IMR-90 (cell line): ENCODE measurements at regions not wholly inside any gene's neighbourhood (a gene's known extent, or its start where the extent isn't known, plus 50 kb on each side); places are given as distances from the start of the nearest gene placed in this dataset.
"Not testable (repeated sequence)": the region's sequence is repeated elsewhere in the genome, so short reads cannot be mapped to it uniquely, and the experiment has no call there.

Experiments
- ATAC-seq: fragments of 200-7000 bp; cut with Tn5 transposase; 2 replicates; pipeline ENCODE4 v1.9.1; 2020; ENCODE audit warnings: low read depth, mild to moderate bottlenecking, moderate library complexity
- BruUV-seq: library from RNA; stranded (reverse); fragments of 400-500 nt; replicated peaks from 2 replicates; lab custom pipeline; 2021; lab: Mats Ljungman, UMichigan
- CTCF ChIA-PET: fragments of 300-600 bp; formaldehyde crosslinking; extraction: SDS; loops from one replicate; lab custom pipeline; 2021; ENCODE audit warnings: antibody characterized with exemption; lab: Yijun Ruan, JAX
- POLR2A ChIA-PET: fragments of 300-600 bp; sonication (Branson Sonifier 250); formaldehyde crosslinking; loops from one replicate; lab custom pipeline; 2022; ENCODE audit warnings: antibody characterized with exemption; ENCODE audit not compliant: unreplicated experiment; lab: Charles Lee
- DNase-seq: peaks from one replicate; pipeline ENCODE4 v3.0.0; 2013
- H2AFZ ChIP-seq: replicated peaks from 2 replicates; pipeline ENCODE3; 2013; ENCODE audit warnings: low read length, mild to moderate bottlenecking; ENCODE audit not compliant: poor library complexity
- H2AK5ac ChIP-seq: 2 replicates; pipeline ENCODE4 v1.6.1; 2013; ENCODE audit warnings: low read depth, low read length, inconsistent platforms
- H2AK9ac ChIP-seq: replicated peaks from 2 replicates; pipeline ENCODE3; 2013; ENCODE audit warnings: mild to moderate bottlenecking, low read depth, low read length, moderate library complexity; ENCODE audit not compliant: poor library complexity
- H2BK120ac ChIP-seq: 2 replicates; pipeline ENCODE4 v1.6.1; 2013; ENCODE audit warnings: low read depth, low read length, inconsistent platforms
- H2BK15ac ChIP-seq: 3 replicates; pipeline ENCODE4 v1.6.1; 2013; ENCODE audit warnings: low read depth, low read length, inconsistent platforms
- H2BK20ac ChIP-seq: 2 replicates; pipeline ENCODE4 v1.6.1; 2013; ENCODE audit warnings: low read depth, mild to moderate bottlenecking, inconsistent platforms, low read length, moderate library complexity
- H2BK5ac ChIP-seq: 2 replicates; pipeline ENCODE4 v1.6.1; 2013; ENCODE audit warnings: mild to moderate bottlenecking, low read depth, low read length, inconsistent platforms; ENCODE audit not compliant: poor library complexity, severe bottlenecking
- H3K14ac ChIP-seq: replicated peaks from 2 replicates; pipeline ENCODE4 v1.6.1; 2013; ENCODE audit warnings: low read depth, low read length, inconsistent platforms
- H3K18ac ChIP-seq: 2 replicates; pipeline ENCODE4 v1.6.1; 2013; ENCODE audit warnings: low read depth, low read length, control low read depth
- H3K23ac ChIP-seq: 2 replicates; pipeline ENCODE4 v1.6.1; 2013; ENCODE audit warnings: low read depth, low read length, inconsistent platforms
- H3K27ac ChIP-seq: 2 replicates; pipeline ENCODE4 v1.5.1; 2013; ENCODE audit warnings: mild to moderate bottlenecking, control low read depth, low read length; ENCODE audit not compliant: insufficient read depth
- H3K27me3 ChIP-seq: 2 replicates; pipeline ENCODE4 v1.6.1; 2013; ENCODE audit warnings: low read length; ENCODE audit not compliant: control insufficient read depth, insufficient read depth
- H3K36me3 ChIP-seq: 2 replicates; pipeline ENCODE4 v1.6.1; 2013; ENCODE audit warnings: low read length, mixed read lengths; ENCODE audit not compliant: control insufficient read depth, insufficient read depth
- H3K4ac ChIP-seq: 2 replicates; pipeline ENCODE4 v1.6.1; 2013; ENCODE audit warnings: low read depth, low read length, inconsistent platforms
- H3K4me1 ChIP-seq: 2 replicates; pipeline ENCODE4 v1.6.1; 2013; ENCODE audit warnings: low read length, mixed read lengths; ENCODE audit not compliant: control insufficient read depth, insufficient read depth
- H3K4me2 ChIP-seq: 2 replicates; pipeline ENCODE4 v1.6.1; 2013; ENCODE audit warnings: low read depth, mild to moderate bottlenecking, control low read depth, low read length, moderate library complexity
- H3K4me3 ChIP-seq: 2 replicates; pipeline ENCODE4 v1.5.1; 2013; ENCODE audit warnings: low read depth, mild to moderate bottlenecking, control low read depth, low read length, moderate library complexity; ENCODE audit not compliant: insufficient read depth
- H3K56ac ChIP-seq: 2 replicates; pipeline ENCODE4 v1.6.1; 2013; ENCODE audit warnings: low read length, inconsistent platforms; ENCODE audit not compliant: insufficient read depth; ENCODE audit errors: extremely low read depth
- H3K79me1 ChIP-seq, 2 experiments: 2 replicates each; pipeline ENCODE4 v1.6.1; 2013; ENCODE audit warnings: low read length in 2 of 2, inconsistent platforms in 1 of 2, low read depth in 1 of 2
- H3K9ac ChIP-seq: 2 replicates; pipeline ENCODE4 v1.6.1; 2013; ENCODE audit warnings: low read depth, low read length, control low read depth
- H3K9me1 ChIP-seq: 2 replicates; pipeline ENCODE4 v1.6.1; 2013; ENCODE audit warnings: low read length, inconsistent platforms; ENCODE audit not compliant: insufficient read depth
- H3K9me3 ChIP-seq: 2 replicates; pipeline ENCODE4 v1.6.1; 2013; ENCODE audit warnings: low read length; ENCODE audit not compliant: control insufficient read depth, insufficient read depth
- H4K20me1 ChIP-seq: 2 replicates; pipeline ENCODE4 v1.6.1; 2013; ENCODE audit warnings: low read length, inconsistent platforms; ENCODE audit not compliant: insufficient read depth
- H4K5ac ChIP-seq: 2 replicates; pipeline ENCODE4 v1.6.1; 2013; ENCODE audit warnings: mild to moderate bottlenecking, low read depth, low read length, control low read depth
- H4K8ac ChIP-seq, 2 experiments: 2 replicates each; pipeline ENCODE4 v1.6.1; 2013; ENCODE audit warnings: low read depth in 2 of 2, low read length in 2 of 2, control low read depth in 1 of 2, inconsistent platforms in 1 of 2
- H4K91ac ChIP-seq: 2 replicates; pipeline ENCODE4 v1.6.1; 2013; ENCODE audit warnings: low read depth, low read length, inconsistent platforms; ENCODE audit not compliant: insufficient read depth
- BHLHE40 ChIP-seq: fragments of 150-350 bp; IDR thresholded peaks from 2 replicates; pipeline ENCODE4 v1.6.1; 2016; ENCODE audit warnings: mild to moderate bottlenecking, low read depth, low read length
- SMC3 ChIP-seq: fragments of 150-350 bp; IDR thresholded peaks from 2 replicates; pipeline ENCODE4 v1.6.1; 2016; ENCODE audit warnings: low read depth, mild to moderate bottlenecking, antibody characterized with exemption, low read length, moderate library complexity
- WGBS, 2 experiments: methylation state at CpG; one replicate each; pipeline versions ENCODE4 v1.1.5 to v1.1.7; 2013; ENCODE audit warnings: missing lambda C conversion rate in 2 of 2; ENCODE audit not compliant: insufficient read length in 1 of 2; ENCODE audit errors: extremely low coverage in 2 of 2; 5-methylcytosine and 5-hydroxymethylcytosine counted together
- dilution Hi-C: fragments of 300-500 bp; cut with HindIII; formaldehyde crosslinking; loops from one replicate; pipeline ENCODE4 v1.14.3; 2018; ENCODE audit warnings: low sequenced_read_pairs; ENCODE audit not compliant: unreplicated experiment
- in situ Hi-C: fragments of 300-500 bp; cut with MboI; formaldehyde crosslinking; loops from 3 replicates; pipeline ENCODE4 v1.14.3; 2019; ENCODE audit warnings: low sequenced_read_pairs, inconsistent platforms, mixed read lengths
- intact Hi-C: fragments of 100-400 bp; cut with micrococcal nuclease; formaldehyde crosslinking; loops from 2 replicates; pipeline ENCODE4 v1.10.0; 2022

DNA sequence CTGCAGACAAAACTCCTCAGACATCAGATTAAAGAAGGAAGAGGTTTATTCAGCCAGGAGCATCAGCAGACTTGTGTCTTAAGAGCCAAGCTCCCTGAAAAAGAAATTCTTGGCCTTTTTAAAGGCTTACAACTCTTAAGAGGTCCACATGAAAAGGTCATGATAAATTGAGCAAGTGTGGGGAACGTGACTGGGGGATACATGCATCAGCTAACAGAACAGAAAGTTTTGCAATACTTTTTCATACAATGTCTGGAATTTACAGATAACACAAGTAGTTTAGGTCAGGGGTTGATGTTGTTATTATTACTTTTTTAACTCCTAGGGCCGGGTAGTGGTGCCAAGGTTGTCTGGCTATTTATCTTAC lies 55.6 kb upstream of the RBMX start:
- no peak overlapping the region for H3K9ac ChIP-seq
- no peak overlapping the region for H2BK20ac ChIP-seq
- no peak overlapping the region for H4K8ac ChIP-seq
- ATAC-seq (no peak), DNase-seq (peak; percentile 9)
- H3K27ac ChIP-seq = peak overlapping the region; percentile 62; the same call in 1 of the 2 replicates
- no peaks in the 10 kb centered on the region for H3K9me3 ChIP-seq
- H4K20me1 ChIP-seq = no peaks in the 10 kb centered on the region
- no peaks in the 10 kb centered on the region for H3K36me3 ChIP-seq
- no peak overlapping the region for H3K4me2 ChIP-seq
- no peak overlapping the region for H3K14ac ChIP-seq
- no peak overlapping the region for H2BK120ac ChIP-seq
- no peak overlapping the region for H3K18ac ChIP-seq
- H3K27me3 ChIP-seq = no peaks in the 10 kb centered on the region
- H2AFZ ChIP-seq = no peak overlapping the region
- H4K91ac ChIP-seq = no peak overlapping the region
- no peak overlapping the region for H3K4ac ChIP-seq
- dilution Hi-C loops = no loop called here
- H4K5ac ChIP-seq = no peak overlapping the region
- H2AK9ac ChIP-seq = no peak overlapping the region
- no peaks in the 10 kb centered on the region; the same call in 1 of the 2 replicates for H3K4me1 ChIP-seq
- H3K4me3 ChIP-seq = no peak overlapping the region
- no peaks in the 10 kb centered on the region for H3K79me1 ChIP-seq
- in situ Hi-C loops = no loop called here
- no peaks in the 10 kb centered on the region for H3K9me1 ChIP-seq
- intact Hi-C loops = loop anchor here (10.0 kb wide), 1 partner anchor 441 kb away; the partner anchor contains the start of gene HTATSF1
- no TSS peak for BruUV-seq
- no peak overlapping the region for H2AK5ac ChIP-seq
- no peak overlapping the region for H3K23ac ChIP-seq
- no peak overlapping the region for H3K56ac ChIP-seq
- no CpG with 5 or more reads among the region's 2 CpGs for WGBS, 2 experiments
- POLR2A ChIA-PET = no interaction called here
- no peak for TF ChIP-seq SMC3
- peak; percentile 51; the same call in 1 of the 2 replicates for TF ChIP-seq BHLHE40
- CTCF ChIA-PET = no interaction called here
- no peak overlapping the region for H2BK15ac ChIP-seq
- H2BK5ac ChIP-seq = no peak overlapping the region

DNA sequence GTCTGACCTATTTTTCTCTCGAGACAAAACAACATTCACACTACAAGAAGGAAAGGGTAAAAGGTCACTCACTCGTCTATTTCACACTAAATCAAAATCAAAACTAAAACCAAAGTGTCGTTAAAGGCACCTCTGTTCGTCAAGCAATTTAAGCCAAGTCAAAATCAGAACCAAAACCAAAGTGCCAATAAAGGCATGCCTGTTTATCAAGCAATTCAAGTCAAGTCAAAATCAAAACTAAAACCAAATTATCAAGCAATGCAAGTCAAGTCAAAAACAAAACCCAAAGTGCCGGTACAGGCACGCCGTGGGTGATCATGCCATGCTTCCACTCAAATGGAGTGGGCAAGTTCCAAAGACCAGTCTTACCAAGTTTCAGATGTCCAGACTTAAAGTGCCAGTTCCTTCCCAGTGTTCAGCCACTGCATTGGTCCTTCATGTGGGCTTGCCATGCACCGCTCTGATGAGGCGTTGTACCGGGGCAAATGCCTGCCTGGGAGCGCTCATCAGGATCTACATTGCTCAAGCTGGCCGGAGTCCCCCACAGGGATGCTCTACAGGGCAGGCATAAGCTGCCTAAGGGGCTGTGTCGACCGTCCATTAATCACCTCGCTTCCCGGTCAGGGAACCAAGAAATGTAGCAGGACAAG lies 55.1 kb upstream of the RBMX start:
- H2BK20ac ChIP-seq, H3K23ac ChIP-seq, POLR2A ChIA-PET, H2BK120ac ChIP-seq, ATAC-seq, H4K91ac ChIP-seq, H2AK5ac ChIP-seq, H4K5ac ChIP-seq, H3K36me3 ChIP-seq, H4K20me1 ChIP-seq, H2BK5ac ChIP-seq, H3K9me3 ChIP-seq, in situ Hi-C loops, BruUV-seq, H2BK15ac ChIP-seq, H3K9ac ChIP-seq, H3K56ac ChIP-seq, H2AK9ac ChIP-seq, H3K4me2 ChIP-seq, H3K4me1 ChIP-seq, H3K14ac ChIP-seq, H3K27me3 ChIP-seq, H3K4me3 ChIP-seq, H2AFZ ChIP-seq, dilution Hi-C loops, H3K18ac ChIP-seq, H3K4ac ChIP-seq, H3K79me1 ChIP-seq, DNase-seq, CTCF ChIA-PET, H4K8ac ChIP-seq, H3K9me1 ChIP-seq: not testable (repeated sequence)
- WGBS, 2 experiments = 96% methylated on average over 4 of the region's 16 CpGs; no CpG with 5 or more reads in 1 of the 2 experiments
- H3K27ac ChIP-seq = peak overlapping the region; percentile 62; the same call in 1 of the 2 replicates
- intact Hi-C loops = loop anchor here (10.0 kb wide), 1 partner anchor 441 kb away; the partner anchor contains the start of gene HTATSF1
